GM21423 (cell line): ENCODE measurements at regions not wholly inside any gene's neighbourhood (a gene's known extent, or its start where the extent isn't known, plus 50 kb on each side); places are given as distances from the start of the nearest gene placed in this dataset.

Experiments used
- ATAC-seq: cut with Tn5 transposase; IDR thresholded peaks from one replicate; pipeline ENCODE4 v1.9.1; 2021; ENCODE audit warnings: mild to moderate bottlenecking, moderate library complexity; ENCODE audit not compliant: unreplicated experiment

GRCh38 chr6:23002044-23002619 lies 432.8 kb downstream of the HDGFL1 start:
- no peak for ATAC-seq

GRCh38 chr6:23003671-23004467 lies 434.5 kb downstream of the HDGFL1 start:
- ATAC-seq, result no peak

GRCh38 chr6:23006656-23007055 lies 437.3 kb downstream of the HDGFL1 start:
- no peak for ATAC-seq

- no peak for ATAC-seq
Observed at GRCh38 chr6:23011615-23012014, 442.2 kb downstream of the HDGFL1 start.

- ATAC-seq, result no peak
Observed at GRCh38 chr6:23013776-23014175, 444.4 kb downstream of the HDGFL1 start.

GRCh38 chr6:23016696-23017095 lies 447.3 kb downstream of the HDGFL1 start:
- no peak for ATAC-seq

- ATAC-seq, result no peak
Observed at GRCh38 chr6:23021487-23021886, 452.1 kb downstream of the HDGFL1 start.

- no peak for ATAC-seq
Observed at GRCh38 chr6:23027281-23027680, 457.9 kb downstream of the HDGFL1 start.

- ATAC-seq, result no peak
Observed at GRCh38 chr6:23031986-23032385, 462.6 kb downstream of the HDGFL1 start.

- ATAC-seq, result no peak
Observed at GRCh38 chr6:23034926-23035325, 465.6 kb downstream of the HDGFL1 start.

- no peak for ATAC-seq
Observed at GRCh38 chr6:23036406-23036983, 467.1 kb downstream of the HDGFL1 start.

- no peak for ATAC-seq
Observed at GRCh38 chr6:23040899-23041298, 471.5 kb downstream of the HDGFL1 start.

GRCh38 chr6:23045280-23045679 lies 475.9 kb downstream of the HDGFL1 start:
- ATAC-seq, result no peak

GRCh38 chr6:23055523-23055922 lies 486.2 kb downstream of the HDGFL1 start:
- ATAC-seq, result no peak

GRCh38 chr6:23073821-23074220 lies 504.5 kb downstream of the HDGFL1 start:
- no peak for ATAC-seq

GRCh38 chr6:23077772-23078171 lies 508.4 kb downstream of the HDGFL1 start:
- ATAC-seq, result no peak

GRCh38 chr6:23081701-23082100 lies 512.3 kb downstream of the HDGFL1 start:
- no peak for ATAC-seq

GRCh38 chr6:23086100-23086499 lies 516.7 kb downstream of the HDGFL1 start:
- no peak for ATAC-seq

- ATAC-seq, result no peak
Observed at GRCh38 chr6:23087471-23087870, 518.1 kb downstream of the HDGFL1 start.

- ATAC-seq, result no peak
Observed at GRCh38 chr6:23088761-23089160, 519.4 kb downstream of the HDGFL1 start.

GRCh38 chr6:23089981-23090380 lies 520.6 kb downstream of the HDGFL1 start:
- ATAC-seq, result no peak

- ATAC-seq, result no peak
Observed at GRCh38 chr6:23091795-23092194, 522.4 kb downstream of the HDGFL1 start.
